Aorta (tissue), 5 donors: ENCODE measurements at regions not wholly inside any gene's neighbourhood (a gene's known extent, or its start where the extent isn't known, plus 50 kb on each side); places are given as distances from the start of the nearest gene placed in this dataset.

Experiments used
- ATAC-seq: fragments of 200-7000 bp; cut with Tn5 transposase; one replicate; pipeline ENCODE4 v1.9.1; 2022; ENCODE audit warnings: moderate library complexity; ENCODE audit not compliant: low FRiP score
- DNase-seq, 2 donors: peaks; one replicate each; pipeline ENCODE4 v3.0.0-alpha.2; 2020
- H3K27ac ChIP-seq, 2 donors: one replicate each; pipeline ENCODE4 v1.5.1; 2013; ENCODE audit warnings: low read length in 2 of 2, mild to moderate bottlenecking in 2 of 2, moderate library complexity in 2 of 2, control low read depth in 1 of 2, inconsistent platforms in 1 of 2, low read depth in 1 of 2
- H3K27me3 ChIP-seq, 2 donors: one replicate each; pipeline ENCODE4 v1.6.1; 2013; ENCODE audit warnings: control low read depth in 1 of 2, low read length in 1 of 2, mild to moderate bottlenecking in 1 of 2, moderate library complexity in 1 of 2; ENCODE audit not compliant: insufficient read depth in 2 of 2, control insufficient read depth in 1 of 2
- H3K36me3 ChIP-seq, 2 donors: one replicate each; pipeline ENCODE4 v1.6.1; 2013; ENCODE audit warnings: control low read depth in 1 of 2, low read length in 1 of 2, mild to moderate bottlenecking in 1 of 2; ENCODE audit not compliant: insufficient read depth in 2 of 2, control insufficient read depth in 1 of 2
- H3K4me1 ChIP-seq, 2 donors: one replicate each; pipeline ENCODE4 v1.6.1; 2013; ENCODE audit warnings: low read length in 2 of 2, control low read depth in 1 of 2, mild to moderate bottlenecking in 1 of 2, moderate library complexity in 1 of 2; ENCODE audit not compliant: insufficient read depth in 2 of 2, control insufficient read depth in 1 of 2
- H3K4me3 ChIP-seq, 2 donors: one replicate each; pipeline ENCODE4 v1.5.1; 2013; ENCODE audit warnings: low read length in 2 of 2, control low read depth in 1 of 2, mild to moderate bottlenecking in 1 of 2
- H3K9me3 ChIP-seq: one replicate; pipeline ENCODE4 v1.6.1; 2013; ENCODE audit warnings: mild to moderate bottlenecking, low read length; ENCODE audit not compliant: control insufficient read depth
- WGBS, 2 donors: extraction: QIAGEN DNeasy Blood & Tissue Kit; methylation state at CpG; one replicate each; pipeline ENCODE4 v1.1.7; 2013; 5-methylcytosine and 5-hydroxymethylcytosine counted together
- intact Hi-C, 2 donors: fragments of 100-400 bp; cut with DNase I; formaldehyde crosslinking; loops; one replicate each; pipeline versions ENCODE4 v1.14.2 to v1.15.0; 2022
- donor health status: healthy with polysubstance abuse.
- donor health status: Bipolar disorder and iron deficiency.
- donor health status: DM: no; HTN: no; CAD: no.
- donor health status: DM: no; HTN: no; CAD: no.
- donor health status: DM: yes; HTN: yes; CAD: no.

- no peaks in the 10 kb centered on the region for H3K4me1 ChIP-seq
- peaks cover 1% of the 10 kb centered on the region for H3K9me3 ChIP-seq
- H3K27me3 ChIP-seq: no peaks in the 10 kb centered on the region
- intact Hi-C loops: no loop called here
- WGBS, 2 donors: 94 to 95% methylated on average over 8 of the region's 8 CpGs
- no peak overlapping the region for H3K4me3 ChIP-seq
- no peak overlapping the region for H3K27ac ChIP-seq
- DNase-seq (no peak), ATAC-seq (no peak)
- H3K36me3 ChIP-seq: no peaks in the 10 kb centered on the region
Measured at GRCh38 chr21:35587841-35588380, 472.4 kb downstream of the SETD4 start.

GRCh38 chr21:35586305-35586704, 474.0 kb downstream of the SETD4 start:
- DNase-seq (no peak), ATAC-seq (no peak)
- intact Hi-C loops: no loop called here
- WGBS, 2 donors: 79 to 85% methylated on average over 4 of the region's 4 CpGs
- Histone ChIP-seq H3K4me1 (no peaks in the 10 kb centered on the region), H3K4me3 (no peak overlapping the region), H3K27me3 (no peaks in the 10 kb centered on the region), H3K36me3 (no peaks in the 10 kb centered on the region), H3K9me3 (peaks cover 1% of the 10 kb centered on the region), H3K27ac (no peak overlapping the region)

GRCh38 chr21:35585878-35586277, 474.4 kb downstream of the SETD4 start:
- peaks cover 1% of the 10 kb centered on the region for H3K9me3 ChIP-seq
- WGBS, 2 donors: 60 to 73% methylated on average over 5 of the region's 5 CpGs
- DNase-seq (no peak), ATAC-seq (no peak)
- H3K4me3 ChIP-seq: no peak overlapping the region
- H3K4me1 ChIP-seq: no peaks in the 10 kb centered on the region
- intact Hi-C loops: no loop called here
- no peaks in the 10 kb centered on the region for H3K36me3 ChIP-seq
- H3K27ac ChIP-seq: no peak overlapping the region
- H3K27me3 ChIP-seq: no peaks in the 10 kb centered on the region

DNA sequence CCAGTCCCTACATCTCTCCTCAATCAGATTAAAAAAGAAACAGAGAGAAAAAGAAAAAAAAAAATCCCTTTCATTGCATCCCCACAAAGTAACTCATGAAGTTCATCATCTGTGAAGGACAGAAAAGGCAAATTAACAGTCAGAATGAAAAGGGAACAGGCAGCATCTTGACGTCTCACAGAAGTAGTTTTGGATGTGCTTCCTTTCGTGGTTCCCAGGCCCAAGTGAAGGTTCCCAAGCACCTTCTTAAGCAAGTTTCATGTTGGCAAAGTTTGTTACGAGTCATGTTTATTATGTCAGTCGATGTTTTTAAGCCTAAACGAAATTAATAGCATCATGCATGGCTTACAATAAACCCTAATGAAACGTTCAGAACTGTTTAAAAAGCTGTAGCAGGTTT, 475.2 kb downstream of the SETD4 start:
- intact Hi-C loops: no loop called here
- no peaks in the 10 kb centered on the region for H3K36me3 ChIP-seq
- 69% methylated on average over 6 of the region's 6 CpGs for WGBS, 2 donors
- ATAC-seq (no peak), DNase-seq (no peak)
- H3K27ac ChIP-seq: no peak overlapping the region
- peaks cover 1% of the 10 kb centered on the region for H3K9me3 ChIP-seq
- H3K4me1 ChIP-seq: no peaks in the 10 kb centered on the region
- H3K27me3 ChIP-seq: no peaks in the 10 kb centered on the region
- H3K4me3 ChIP-seq: no peak overlapping the region

DNA sequence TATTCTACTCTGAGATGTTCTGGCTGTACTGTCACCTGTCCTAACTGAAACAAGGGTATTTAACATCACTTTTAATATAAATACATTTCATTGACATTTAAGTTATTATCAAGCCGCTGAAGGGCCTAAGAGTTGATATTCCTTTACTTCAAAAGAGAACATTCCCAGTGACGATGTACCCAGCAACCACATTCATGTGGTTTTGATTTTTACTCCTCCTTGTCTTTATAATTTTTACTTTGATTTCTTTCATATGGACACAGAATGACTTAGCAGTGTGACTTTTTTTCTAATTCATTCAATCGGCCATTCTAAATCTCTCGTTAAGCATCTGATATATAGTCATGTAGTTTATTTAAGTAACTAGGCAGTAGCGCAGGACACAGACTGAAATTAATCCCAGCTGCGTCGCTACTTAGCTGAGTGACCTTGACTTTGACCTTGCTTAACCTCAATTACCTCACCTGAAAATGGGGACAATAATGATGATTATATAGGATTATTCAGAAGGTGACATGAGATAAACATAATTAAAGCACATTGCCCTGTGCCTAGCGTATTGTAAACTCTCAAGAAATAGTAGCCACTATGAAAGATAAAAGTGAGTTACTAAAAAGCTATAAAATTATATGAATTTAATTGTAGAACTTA, 476.6 kb downstream of the SETD4 start:
- no peak for DNase-seq
- Histone ChIP-seq H3K27ac (no peak overlapping the region), H3K4me3 (no peak overlapping the region), H3K4me1 (no peaks in the 10 kb centered on the region), H3K36me3 (no peaks in the 10 kb centered on the region), H3K9me3 (no peaks in the 10 kb centered on the region), H3K27me3 (no peaks in the 10 kb centered on the region)
- no peak for ATAC-seq
- intact Hi-C loops: no loop called here
- WGBS, 2 donors: 81 to 88% methylated on average over 8 of the region's 8 CpGs

DNA sequence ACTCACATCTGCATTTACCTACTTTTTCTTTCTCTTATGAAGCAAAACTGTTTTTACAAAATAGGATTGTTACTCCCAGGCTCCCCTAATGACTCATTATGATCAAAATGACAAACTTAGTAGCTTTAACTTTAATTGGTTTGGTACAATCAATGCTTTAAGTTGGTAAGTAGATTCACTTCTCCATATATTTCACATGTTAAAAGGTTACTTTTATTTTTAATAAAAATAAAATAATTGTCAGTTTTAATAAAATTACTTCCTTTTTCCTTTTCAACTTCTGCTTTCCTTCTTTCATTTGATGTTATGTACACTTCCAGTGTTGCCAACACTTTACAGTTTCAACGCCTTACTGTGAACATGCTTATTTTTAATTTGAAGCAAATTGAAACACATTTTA, 477.6 kb downstream of the SETD4 start:
- Histone ChIP-seq H3K36me3 (no peaks in the 10 kb centered on the region), H3K4me1 (no peaks in the 10 kb centered on the region), H3K4me3 (no peak overlapping the region), H3K9me3 (no peaks in the 10 kb centered on the region), H3K27me3 (no peaks in the 10 kb centered on the region), H3K27ac (no peak overlapping the region)
- 76 to 84% methylated on average over 1 of the region's 1 CpG for WGBS, 2 donors
- DNase-seq (no peak), ATAC-seq (no peak)
- intact Hi-C loops: no loop called here

DNA sequence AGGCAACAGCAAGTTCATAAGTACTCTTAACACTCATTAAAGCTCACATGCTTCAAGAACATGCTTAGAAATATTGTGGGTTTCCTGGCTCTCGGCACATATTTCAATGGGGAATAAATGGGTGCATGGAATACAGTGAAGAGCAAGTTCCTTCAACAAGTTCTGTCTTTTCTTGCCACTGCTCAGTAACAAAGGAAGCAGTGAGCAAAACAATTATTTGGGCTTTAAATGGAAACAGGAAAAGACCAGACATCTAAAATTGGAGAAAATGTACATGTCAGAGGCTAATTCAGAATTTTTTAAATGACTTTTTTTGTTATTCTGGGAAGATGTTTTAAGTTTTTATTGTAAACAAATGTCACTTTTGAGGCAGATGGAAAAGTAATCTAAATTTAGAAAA, 478.7 kb downstream of the SETD4 start:
- DNase-seq (no peak), ATAC-seq (no peak)
- 63 to 80% methylated on average over 1 of the region's 1 CpG for WGBS, 2 donors
- intact Hi-C loops: no loop called here
- Histone ChIP-seq H3K4me1 (no peaks in the 10 kb centered on the region), H3K4me3 (no peak overlapping the region), H3K9me3 (no peaks in the 10 kb centered on the region), H3K27me3 (no peaks in the 10 kb centered on the region), H3K27ac (no peak overlapping the region), H3K36me3 (no peaks in the 10 kb centered on the region)

DNA sequence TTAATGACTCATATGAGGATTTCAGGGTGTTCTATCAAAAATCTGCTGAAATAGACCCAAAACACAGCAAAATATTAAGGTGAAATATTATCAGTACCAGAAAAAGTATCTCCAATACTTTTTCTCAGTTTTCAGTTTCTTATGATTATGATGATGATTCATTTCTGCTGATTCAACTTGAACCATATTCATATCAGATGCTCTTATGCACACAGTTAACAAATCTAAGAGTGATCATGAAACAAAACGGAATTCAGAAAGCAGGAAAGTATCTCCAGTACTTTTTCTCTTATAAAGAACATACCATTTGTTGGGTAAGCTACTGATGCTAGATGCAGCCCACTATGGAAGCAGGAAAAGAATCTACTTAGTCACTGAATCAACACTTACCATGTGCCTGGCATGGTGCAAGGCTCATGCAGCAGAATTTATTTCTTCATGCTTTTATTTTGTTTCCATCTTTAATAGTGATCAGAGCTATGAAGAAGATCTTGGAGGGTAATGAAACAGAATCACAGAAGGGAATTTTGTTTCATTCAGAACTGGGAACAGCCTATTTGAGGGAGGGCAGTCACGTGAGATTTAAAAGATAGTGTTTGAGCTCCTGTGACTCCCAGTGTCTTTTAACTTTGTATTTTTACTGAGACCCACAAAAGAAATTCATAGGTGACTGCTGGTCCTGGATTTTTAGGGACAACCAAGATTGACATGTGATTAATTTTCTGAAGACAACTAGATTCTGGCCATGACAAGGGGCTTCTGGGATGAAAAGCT, 480.6 kb downstream of the SETD4 start:
- no peak for DNase-seq
- no peak for ATAC-seq
- Histone ChIP-seq H3K4me1 (no peaks in the 10 kb centered on the region), H3K27ac (no peak overlapping the region), H3K4me3 (no peak overlapping the region), H3K9me3 (no peaks in the 10 kb centered on the region), H3K27me3 (no peaks in the 10 kb centered on the region), H3K36me3 (no peaks in the 10 kb centered on the region)
- intact Hi-C loops: no loop called here
- WGBS, 2 donors: 76 to 79% methylated on average over 2 of the region's 2 CpGs
